Keratinocyte (primary cell): ENCODE measurements at regions not wholly inside any gene's neighbourhood (a gene's known extent, or its start where the extent isn't known, plus 50 kb on each side); places are given as distances from the start of the nearest gene placed in this dataset.

Experiments used
- CTCF ChIP-seq, 3 experiments: IDR thresholded peaks in 1 of 3; conservative IDR thresholded peaks in 1 of 3; optimal IDR thresholded peaks in 1 of 3; 2 replicates in 2 of 3; 3 replicates in 1 of 3; pipeline versions ENCODE3 to v1.5.1; 2011; ENCODE audit warnings: low read length in 3 of 3, mild to moderate bottlenecking in 3 of 3, moderate library complexity in 2 of 3, control low read depth in 1 of 3, inconsistent platforms in 1 of 3; ENCODE audit not compliant: insufficient read depth in 2 of 3; ENCODE audit errors: extremely low read depth in 1 of 3
- EZH2 ChIP-seq: IDR thresholded peaks from one replicate; pipeline ENCODE4 v1.6.1; 2012; ENCODE audit warnings: inconsistent platforms, mild to moderate bottlenecking, low read length, moderate library complexity

- TF ChIP-seq CTCF (optimal IDR thresholded peaks at IDR 0.05 in 1 of 3, IDR thresholded peaks at IDR 0.05 in 1 of 3, conservative IDR thresholded peaks at IDR 0.05 in 1 of 3; ENCODE audit: extremely low read depth in 1 of 3, insufficient read depth in 2 of 3, low read length in 3 of 3) (no peak), EZH2 (no peak)
These were observed 155.3 kb downstream of the CYB561 start for GRCh38 chr17:63290784-63291183.
